Skeletal muscle satellite cell (primary cell): ENCODE measurements at regions not wholly inside any gene's neighbourhood (a gene's known extent, or its start where the extent isn't known, plus 50 kb on each side); places are given as distances from the start of the nearest gene placed in this dataset.

Experiments
- H3K27me3 ChIP-seq: 2 replicates; pipeline ENCODE4 v1.7.0; 2013; ENCODE audit warnings: low read length; ENCODE audit not compliant: control insufficient read depth, insufficient read depth
- H3K36me3 ChIP-seq: 2 replicates; pipeline ENCODE4 v1.7.0; 2013; ENCODE audit warnings: mild to moderate bottlenecking, control low read depth, low read length; ENCODE audit not compliant: insufficient read depth
- H3K4me1 ChIP-seq: 2 replicates; pipeline ENCODE4 v1.7.0; 2013; ENCODE audit warnings: low read length; ENCODE audit not compliant: control insufficient read depth, insufficient read depth
- H3K4me2 ChIP-seq: 2 replicates; pipeline ENCODE4 v1.7.0; 2013; ENCODE audit warnings: mild to moderate bottlenecking, low read length
- H3K4me3 ChIP-seq: 2 replicates; pipeline ENCODE4 v1.7.0; 2013; ENCODE audit warnings: low read length
- H3K9ac ChIP-seq: 2 replicates; pipeline ENCODE4 v1.7.0; 2013; ENCODE audit warnings: mild to moderate bottlenecking, low read depth, low read length, moderate library complexity
- H3K9me3 ChIP-seq: replicated peaks from 2 replicates; pipeline ENCODE4 v1.7.0; 2013; ENCODE audit warnings: mild to moderate bottlenecking, control low read depth, low read length

GRCh38 chr7:84394219-84394618 is 199.6 kb upstream of the SEMA3A start:
- no peaks in the 10 kb centered on the region for H3K36me3 ChIP-seq
- H3K4me2 ChIP-seq: no peak overlapping the region
- no peak overlapping the region for H3K9ac ChIP-seq
- no peaks in the 10 kb centered on the region for H3K27me3 ChIP-seq
- H3K9me3 ChIP-seq: no peaks in the 10 kb centered on the region
- no peak overlapping the region for H3K4me3 ChIP-seq
- H3K4me1 ChIP-seq: no peaks in the 10 kb centered on the region

- Histone ChIP-seq H3K4me3 (no peak overlapping the region), H3K4me1 (no peaks in the 10 kb centered on the region), H3K36me3 (no peaks in the 10 kb centered on the region), H3K9me3 (no peaks in the 10 kb centered on the region), H3K4me2 (no peak overlapping the region), H3K9ac (no peak overlapping the region), H3K27me3 (no peaks in the 10 kb centered on the region)
Observed at GRCh38 chr7:84393786-84394185, 199.2 kb upstream of the SEMA3A start.

GRCh38 chr7:84390845-84391244 is 196.3 kb upstream of the SEMA3A start:
- H3K4me3 ChIP-seq: no peak overlapping the region
- H3K27me3 ChIP-seq: no peaks in the 10 kb centered on the region
- H3K9ac ChIP-seq: no peak overlapping the region
- no peaks in the 10 kb centered on the region for H3K4me1 ChIP-seq
- H3K36me3 ChIP-seq: no peaks in the 10 kb centered on the region
- H3K9me3 ChIP-seq: no peaks in the 10 kb centered on the region
- H3K4me2 ChIP-seq: no peak overlapping the region

GRCh38 chr7:84389242-84389641 is 194.7 kb upstream of the SEMA3A start:
- no peak overlapping the region for H3K4me3 ChIP-seq
- H3K9me3 ChIP-seq: no peaks in the 10 kb centered on the region
- H3K9ac ChIP-seq: no peak overlapping the region
- H3K36me3 ChIP-seq: no peaks in the 10 kb centered on the region
- no peak overlapping the region for H3K4me2 ChIP-seq
- no peaks in the 10 kb centered on the region for H3K4me1 ChIP-seq
- no peaks in the 10 kb centered on the region for H3K27me3 ChIP-seq

- Histone ChIP-seq H3K4me2 (no peak overlapping the region), H3K27me3 (no peaks in the 10 kb centered on the region), H3K4me1 (no peaks in the 10 kb centered on the region), H3K9me3 (no peaks in the 10 kb centered on the region), H3K4me3 (no peak overlapping the region), H3K9ac (no peak overlapping the region), H3K36me3 (no peaks in the 10 kb centered on the region)
Observed at GRCh38 chr7:84387595-84387994, 193.0 kb upstream of the SEMA3A start.

- H3K9ac ChIP-seq: no peak overlapping the region
- H3K4me1 ChIP-seq: no peaks in the 10 kb centered on the region
- H3K9me3 ChIP-seq: no peaks in the 10 kb centered on the region
- H3K27me3 ChIP-seq: no peaks in the 10 kb centered on the region
- H3K36me3 ChIP-seq: no peaks in the 10 kb centered on the region
- H3K4me2 ChIP-seq: no peak overlapping the region
- no peak overlapping the region for H3K4me3 ChIP-seq
Observed at GRCh38 chr7:84384417-84384816, 189.8 kb upstream of the SEMA3A start.

- Histone ChIP-seq H3K27me3 (no peaks in the 10 kb centered on the region), H3K4me1 (no peaks in the 10 kb centered on the region), H3K4me3 (no peak overlapping the region), H3K36me3 (no peaks in the 10 kb centered on the region), H3K4me2 (no peak overlapping the region), H3K9ac (no peak overlapping the region), H3K9me3 (no peaks in the 10 kb centered on the region)
Observed at GRCh38 chr7:84379446-84379845, 184.9 kb upstream of the SEMA3A start.

- H3K4me1 ChIP-seq: peaks cover 14% of the 10 kb centered on the region
- no peak overlapping the region for H3K9ac ChIP-seq
- no peaks in the 10 kb centered on the region for H3K36me3 ChIP-seq
- H3K27me3 ChIP-seq: no peaks in the 10 kb centered on the region
- no peaks in the 10 kb centered on the region for H3K9me3 ChIP-seq
- H3K4me3 ChIP-seq: no peak overlapping the region
- H3K4me2 ChIP-seq: peak overlapping the region; percentile 39
Observed at GRCh38 chr7:84372712-84373111, 178.1 kb upstream of the SEMA3A start.

- Histone ChIP-seq H3K4me2 (peak overlapping the region; percentile 57), H3K9ac (peak overlapping the region; percentile 19), H3K27me3 (no peaks in the 10 kb centered on the region), H3K4me3 (no peak overlapping the region), H3K36me3 (no peaks in the 10 kb centered on the region), H3K4me1 (peaks cover 14% of the 10 kb centered on the region), H3K9me3 (no peaks in the 10 kb centered on the region)
Observed at GRCh38 chr7:84372155-84372621, 177.6 kb upstream of the SEMA3A start.

- Histone ChIP-seq H3K36me3 (no peaks in the 10 kb centered on the region), H3K4me3 (no peak overlapping the region), H3K9me3 (no peaks in the 10 kb centered on the region), H3K27me3 (no peaks in the 10 kb centered on the region), H3K4me1 (peaks cover 14% of the 10 kb centered on the region), H3K9ac (no peak overlapping the region), H3K4me2 (no peak overlapping the region)
Observed at GRCh38 chr7:84370114-84370513, 175.5 kb upstream of the SEMA3A start.

- H3K36me3 ChIP-seq: no peaks in the 10 kb centered on the region
- H3K4me2 ChIP-seq: no peak overlapping the region
- H3K27me3 ChIP-seq: no peaks in the 10 kb centered on the region
- H3K9ac ChIP-seq: no peak overlapping the region
- no peaks in the 10 kb centered on the region for H3K9me3 ChIP-seq
- peaks cover 13% of the 10 kb centered on the region for H3K4me1 ChIP-seq
- no peak overlapping the region for H3K4me3 ChIP-seq
Observed at GRCh38 chr7:84368122-84368521, 173.5 kb upstream of the SEMA3A start.

- Histone ChIP-seq H3K9me3 (no peaks in the 10 kb centered on the region), H3K4me3 (no peak overlapping the region), H3K4me1 (no peaks in the 10 kb centered on the region), H3K27me3 (no peaks in the 10 kb centered on the region), H3K36me3 (no peaks in the 10 kb centered on the region), H3K9ac (no peak overlapping the region), H3K4me2 (no peak overlapping the region)
Observed at GRCh38 chr7:84364708-84365107, 170.1 kb upstream of the SEMA3A start.
